Smooth muscle cell of the brain vasculature (primary cell): ENCODE measurements at regions not wholly inside any gene's neighbourhood (a gene's known extent, or its start where the extent isn't known, plus 50 kb on each side); places are given as distances from the start of the nearest gene placed in this dataset.

Experiments used
- DNase-seq: peaks from one replicate; pipeline ENCODE4 v3.0.0-alpha.2; 2012; ENCODE audit warnings: low read depth, low spot score

DNA sequence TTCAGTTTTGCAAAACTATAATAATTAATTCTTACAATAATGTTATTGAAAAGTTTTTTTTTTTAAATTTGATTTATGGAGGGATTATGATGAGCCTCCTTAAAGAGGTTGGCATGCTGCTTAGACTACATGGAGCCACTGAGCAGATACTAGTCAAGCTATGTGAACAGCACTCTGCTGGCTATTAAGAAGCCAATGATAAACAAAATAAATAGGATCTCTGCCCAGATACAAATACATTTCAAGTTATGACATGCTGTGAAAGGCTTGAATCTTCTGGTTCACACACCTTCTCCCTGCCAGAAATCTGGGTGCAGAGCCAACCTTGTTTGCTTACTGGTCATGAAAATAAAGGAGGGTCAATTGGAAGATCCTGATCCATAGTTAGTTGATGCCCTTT lies 107.4 kb upstream of the NAV3 start:
- no peak for DNase-seq

DNA sequence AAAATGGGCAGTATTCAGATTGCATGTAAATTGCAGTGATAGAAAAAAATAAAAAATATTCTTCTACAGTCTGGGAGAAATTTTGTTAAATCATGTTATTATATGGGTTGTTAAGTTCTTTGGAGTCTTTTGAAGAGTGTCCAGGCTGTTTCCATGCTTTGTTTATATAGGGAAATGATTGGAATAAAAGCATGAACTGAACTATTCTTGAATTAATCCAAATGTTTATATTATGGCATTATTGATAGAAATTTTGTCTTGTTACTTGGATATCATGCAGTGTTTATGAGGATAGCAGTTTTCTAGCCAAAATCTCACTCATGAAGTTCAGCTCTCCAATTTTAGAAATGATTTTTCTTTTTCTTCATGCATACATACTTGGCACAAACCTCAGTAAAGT lies 108.2 kb upstream of the NAV3 start:
- no peak for DNase-seq

DNA sequence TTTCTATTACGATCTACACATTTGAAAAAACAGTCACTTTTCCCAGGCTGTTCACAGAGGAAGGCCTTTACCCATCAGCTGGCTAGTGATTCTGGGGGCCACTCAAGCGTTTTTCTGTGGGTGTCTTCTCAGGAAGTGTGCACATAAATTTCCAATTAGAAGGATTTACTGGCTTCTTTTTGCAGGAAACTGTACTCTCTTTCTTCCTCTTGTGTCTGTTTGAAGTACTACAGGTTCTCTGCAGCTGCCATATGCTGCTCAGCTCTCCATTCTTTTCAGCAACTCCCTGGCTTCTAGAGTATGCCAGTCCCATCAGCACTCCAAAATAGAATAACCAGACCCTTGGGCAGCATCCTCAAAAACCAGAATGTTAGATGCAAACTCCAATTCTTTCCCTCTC lies 110.4 kb upstream of the NAV3 start:
- DNase-seq: no peak

DNA sequence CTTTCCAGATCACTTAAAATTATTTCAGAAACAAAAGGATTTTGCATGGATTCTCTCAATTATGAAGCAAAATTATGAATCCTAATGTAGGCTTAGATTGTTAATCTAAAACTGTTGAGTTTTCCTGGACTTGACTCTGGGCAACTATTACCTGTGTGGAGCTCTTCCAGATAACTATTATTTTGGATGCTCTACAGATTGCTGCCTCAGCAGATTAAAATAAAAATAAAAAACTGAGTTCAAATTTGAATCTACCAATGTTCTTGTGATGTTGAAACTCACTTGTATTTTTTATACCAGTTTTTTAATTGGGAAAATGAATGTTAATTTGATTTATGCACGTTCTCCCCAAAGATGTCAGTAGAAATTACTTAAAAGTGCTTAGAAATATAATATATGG lies 120.5 kb upstream of the NAV3 start:
- DNase-seq: no peak

DNA sequence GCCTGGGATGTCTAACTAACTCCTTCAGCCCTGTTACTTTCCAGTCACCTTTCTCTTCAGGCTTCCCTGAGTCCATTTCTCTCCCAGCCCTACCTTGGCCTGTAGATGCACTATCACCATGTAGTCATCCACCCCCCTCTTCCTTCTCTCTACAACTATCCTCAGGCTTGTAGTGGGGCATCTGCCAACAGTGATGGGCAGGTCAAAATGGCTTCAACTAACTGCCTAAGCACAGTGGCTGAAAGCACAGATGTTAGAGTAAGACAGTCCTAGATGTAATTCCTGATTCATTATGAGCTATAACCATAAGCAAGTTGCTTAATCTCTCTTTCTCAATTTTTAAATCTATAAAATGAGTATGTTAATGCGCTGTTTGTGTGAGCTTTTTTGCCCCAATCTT lies 133.6 kb upstream of the NAV3 start:
- DNase-seq: no peak

DNA sequence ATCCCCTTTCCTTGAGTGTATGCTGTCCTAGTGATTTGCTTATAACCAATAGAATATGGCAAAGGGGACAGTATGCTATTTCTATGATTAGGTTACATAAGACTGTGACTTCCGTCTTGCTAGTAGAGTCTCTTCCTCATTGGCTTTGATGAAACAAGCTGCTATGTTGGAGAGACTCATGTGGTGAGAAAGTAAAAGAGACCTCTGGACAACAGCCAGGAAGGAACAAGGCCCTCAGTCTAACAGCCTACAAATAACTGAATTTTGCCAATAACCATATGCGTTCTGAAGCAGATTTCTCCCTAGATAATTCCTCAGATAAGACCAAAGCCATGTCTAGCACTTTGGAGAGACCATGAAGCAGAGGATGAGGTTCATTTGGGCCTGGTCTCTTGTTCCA lies 134.5 kb upstream of the NAV3 start:
- DNase-seq: no peak

DNA sequence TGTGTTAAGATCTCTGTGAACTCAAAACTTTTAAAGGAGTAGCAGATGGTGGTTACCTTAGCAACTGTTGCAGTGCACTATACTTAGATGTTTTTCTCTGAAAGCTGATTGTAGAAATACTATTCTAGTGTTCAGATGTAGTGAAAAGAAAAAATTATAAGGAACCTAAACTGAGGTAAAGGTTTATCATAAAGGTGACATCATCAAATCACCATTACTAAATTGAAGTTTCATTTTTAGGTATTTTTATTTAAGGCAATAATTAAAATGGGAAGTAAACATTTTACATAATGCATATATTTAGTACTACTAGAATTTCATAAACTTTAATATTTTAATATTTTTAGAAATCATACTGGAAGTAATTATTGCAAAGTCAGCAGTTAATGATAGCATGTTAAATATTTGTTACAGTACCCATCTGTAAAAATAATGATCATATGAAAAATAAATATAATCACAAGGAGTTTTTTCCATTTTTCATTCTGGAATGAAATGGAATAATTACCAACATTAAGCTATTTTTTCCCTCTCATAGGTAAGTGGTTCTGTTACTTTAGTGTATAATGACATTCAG lies 141.1 kb upstream of the NAV3 start:
- no peak for DNase-seq

DNA sequence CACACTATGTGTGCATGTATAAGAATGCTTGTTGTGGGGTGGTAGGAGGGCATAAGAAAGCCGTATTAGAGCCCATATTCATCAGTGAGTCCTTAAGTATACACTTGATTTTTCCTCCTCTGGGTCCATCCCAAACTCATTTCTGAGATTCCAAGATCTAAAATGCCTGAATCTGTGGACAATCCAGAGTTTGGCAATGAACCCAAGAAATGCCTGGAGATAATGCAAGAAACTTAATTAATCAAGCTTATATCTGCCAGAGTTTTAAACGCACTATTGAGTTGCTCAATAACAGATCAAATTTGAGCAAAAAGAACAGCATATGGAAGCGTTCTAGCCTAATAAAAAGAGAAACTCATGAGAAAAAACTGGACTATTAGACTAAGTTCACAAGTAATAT lies 143.4 kb upstream of the NAV3 start:
- no peak for DNase-seq

DNA sequence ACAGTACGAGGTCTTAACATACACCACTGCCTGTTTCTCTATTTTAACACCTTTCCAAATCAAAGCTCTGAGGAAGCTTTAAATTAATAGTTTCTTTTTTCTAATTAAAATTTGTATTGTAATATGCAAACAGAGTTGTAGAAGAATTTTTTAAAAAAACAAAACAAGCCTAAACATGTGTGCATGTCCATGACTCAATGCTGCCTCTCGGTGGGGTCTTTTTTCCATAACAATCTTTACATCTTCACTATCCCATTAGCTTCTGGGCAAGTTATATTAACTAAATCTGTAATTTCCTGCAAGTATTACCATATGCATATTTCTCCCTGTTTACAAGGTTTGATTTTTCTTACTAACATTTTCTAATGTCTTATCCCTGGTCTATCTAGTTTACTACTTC lies 143.9 kb upstream of the NAV3 start:
- DNase-seq: no peak

DNA sequence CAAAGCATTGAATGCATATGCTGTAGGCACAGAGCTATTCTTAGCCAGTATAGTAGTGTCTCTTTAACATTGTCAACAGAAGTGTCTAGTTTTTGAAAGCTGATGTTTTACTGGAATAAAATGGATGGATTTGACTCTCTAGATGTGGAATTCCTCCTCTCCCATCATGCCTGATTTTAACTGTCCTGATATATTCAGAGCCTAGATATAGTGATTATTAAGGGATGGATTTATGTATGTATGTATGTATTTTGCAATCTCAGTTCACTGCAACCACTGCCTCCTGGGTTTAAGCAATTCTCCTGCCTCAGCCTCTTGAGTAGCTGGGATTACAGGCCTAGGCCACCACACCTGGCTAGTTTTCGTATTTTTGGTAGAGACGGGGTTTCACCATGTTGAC lies 144.8 kb upstream of the NAV3 start:
- no peak for DNase-seq

DNA sequence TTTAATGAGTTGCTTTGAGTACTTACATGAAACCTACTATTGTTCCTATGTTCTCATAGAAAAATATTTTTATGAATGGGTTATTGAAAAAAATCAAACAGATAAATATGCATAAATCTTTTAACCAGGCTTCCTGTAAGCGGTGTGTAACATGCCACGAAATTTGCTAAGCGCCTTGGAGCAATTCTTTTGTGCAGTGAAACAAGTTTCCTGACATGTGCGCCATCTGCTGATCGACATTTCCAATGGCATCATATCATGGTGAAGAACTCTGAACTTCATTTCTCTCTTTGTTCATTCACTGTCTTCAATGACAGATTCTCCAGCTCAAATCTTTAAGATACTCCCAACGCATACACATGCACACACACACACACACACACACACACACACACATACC lies 145.6 kb upstream of the NAV3 start:
- DNase-seq: peak; percentile 75

DNA sequence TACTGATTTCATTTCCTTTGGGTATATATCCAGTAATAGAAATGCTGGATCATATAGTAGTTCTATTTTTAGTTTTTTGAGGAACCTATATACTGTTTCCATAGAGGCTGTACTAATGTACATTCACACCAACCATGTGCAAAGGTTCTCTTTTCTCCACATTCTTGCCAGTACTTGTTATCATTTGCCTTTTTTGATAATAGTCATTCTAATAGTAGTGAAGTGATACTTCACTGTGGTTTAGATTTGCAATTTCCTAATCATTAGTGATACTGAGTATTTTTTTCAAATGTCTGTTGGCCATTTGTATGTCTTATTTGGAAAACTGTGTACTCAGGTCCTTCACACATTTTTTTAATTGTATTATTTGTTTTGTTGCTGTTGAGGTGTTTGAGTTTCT lies 148.2 kb upstream of the NAV3 start:
- no peak for DNase-seq

DNA sequence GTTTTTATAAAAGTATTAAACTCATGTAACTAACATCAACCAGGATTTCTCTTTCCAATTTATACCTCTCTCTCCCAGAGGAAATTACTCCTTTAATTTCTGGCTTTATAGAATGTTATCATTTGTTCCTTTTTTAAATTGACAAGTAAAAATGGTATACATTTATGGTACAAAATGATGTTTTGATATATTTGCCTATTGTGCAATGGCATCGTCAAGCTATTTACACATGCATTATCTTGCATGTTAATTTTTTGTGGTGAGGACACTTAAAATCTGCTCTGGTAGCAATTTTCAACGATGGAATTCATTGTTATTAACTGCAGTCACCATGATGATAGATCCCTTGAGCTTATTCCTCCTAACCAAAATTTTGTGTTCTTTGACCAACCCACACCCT lies 149.0 kb upstream of the NAV3 start:
- no peak for DNase-seq

DNA sequence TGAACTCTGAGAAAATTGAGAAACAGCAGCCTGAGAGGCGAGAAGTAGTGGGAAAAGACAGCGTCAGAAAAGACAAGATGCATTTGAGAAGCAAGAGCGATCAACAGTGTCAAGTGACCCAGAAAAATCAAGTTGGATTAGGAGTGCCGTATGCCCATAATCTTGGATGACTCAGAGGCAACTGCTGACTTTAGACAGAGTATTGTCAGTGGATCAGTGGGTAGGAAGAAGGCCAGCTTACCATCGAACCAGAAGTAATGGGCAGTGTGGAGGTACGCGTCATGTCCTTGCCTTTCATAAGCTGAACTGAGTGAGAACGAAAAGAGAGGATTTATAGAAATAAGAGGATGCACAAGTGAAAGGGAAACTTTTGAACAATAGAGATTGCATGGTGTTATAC lies 151.0 kb upstream of the NAV3 start:
- DNase-seq: no peak

DNA sequence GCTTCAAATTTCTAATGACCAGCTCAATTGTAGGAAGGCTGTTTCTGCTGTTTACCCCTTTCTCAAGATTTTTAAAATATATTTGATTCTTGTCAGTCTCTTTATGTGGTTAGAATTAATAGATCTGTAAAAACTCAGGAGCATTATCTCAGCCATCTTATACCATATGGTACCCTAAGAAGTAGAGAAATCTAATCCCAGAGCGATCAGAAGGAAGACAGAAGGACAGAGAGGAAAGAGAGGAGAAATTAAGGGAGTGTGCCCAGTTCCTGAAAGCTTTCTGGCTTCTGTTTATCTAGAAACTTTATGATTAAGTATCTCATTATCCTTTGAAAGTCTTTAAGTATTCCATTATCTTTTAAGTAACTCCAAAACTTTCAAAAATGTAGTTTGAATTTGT lies 152.1 kb upstream of the NAV3 start:
- no peak for DNase-seq

DNA sequence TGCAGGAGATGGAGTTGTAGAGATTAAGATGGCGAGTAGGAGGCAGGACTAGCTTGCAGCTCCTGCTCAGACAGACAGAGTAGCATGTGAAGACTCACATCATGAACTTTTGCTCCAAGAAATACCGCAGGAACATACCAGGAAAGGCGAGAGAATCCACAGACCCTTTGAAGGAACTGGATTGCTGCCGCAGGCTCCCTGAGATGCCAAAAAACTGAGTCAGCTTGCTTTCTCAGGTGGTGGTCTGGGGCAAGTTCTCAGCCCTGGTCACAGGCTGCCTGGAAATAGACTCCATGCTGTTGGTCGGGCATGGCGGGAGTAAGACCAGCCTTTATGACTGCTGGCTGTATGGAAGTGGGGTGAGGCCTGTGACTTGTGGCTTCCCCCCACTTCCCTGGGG lies 163.6 kb upstream of the NAV3 start:
- peak; percentile 97 for DNase-seq

DNA sequence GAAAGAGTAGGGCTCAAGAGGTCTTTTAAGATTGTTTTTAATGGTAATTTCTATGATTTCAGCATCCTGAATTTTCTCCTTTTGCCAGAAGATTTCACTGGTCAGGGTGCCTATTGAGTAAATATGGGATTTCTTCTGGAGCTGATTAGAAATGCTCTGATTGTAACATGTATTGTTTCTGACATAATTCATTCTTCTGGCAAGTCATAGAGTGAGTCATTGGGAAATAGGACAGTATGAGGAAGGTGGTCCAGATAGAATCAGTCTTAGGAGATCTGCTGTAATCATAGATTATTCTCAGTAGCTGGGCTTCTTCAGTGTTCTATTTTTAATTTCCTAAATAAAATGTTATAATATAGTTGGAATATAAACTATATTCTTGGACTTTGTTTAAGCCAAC lies 182.0 kb upstream of the NAV3 start:
- DNase-seq: no peak

DNA sequence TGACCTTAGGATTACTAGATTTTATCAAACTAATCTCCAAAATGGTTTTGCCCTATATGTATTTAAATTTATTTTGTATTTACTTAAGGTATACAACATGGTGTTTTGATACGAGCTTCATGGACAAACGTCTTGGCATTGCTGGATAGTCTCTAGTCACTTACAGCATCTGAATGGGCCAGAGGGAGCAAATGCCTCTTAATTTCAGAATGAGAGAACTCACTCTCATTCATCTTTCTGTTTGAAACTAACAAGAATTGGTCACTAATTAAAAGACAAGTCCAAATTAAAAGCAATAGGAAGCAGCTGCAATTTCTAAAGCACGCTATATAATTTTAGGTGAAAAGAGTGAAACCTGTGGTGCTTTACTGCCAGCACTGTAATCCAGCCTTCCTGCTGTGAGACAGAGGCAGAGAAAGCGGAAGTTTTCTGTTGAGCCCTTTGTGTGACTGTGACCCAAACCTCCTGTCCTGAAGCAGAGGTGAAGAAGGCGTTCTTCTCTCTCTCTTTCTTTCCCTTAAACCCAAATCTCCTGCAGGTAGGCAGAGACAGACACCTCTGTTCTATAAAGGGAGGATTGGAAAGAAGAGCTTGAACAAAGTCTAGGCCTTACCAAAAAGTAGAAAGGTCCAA lies 184.6 kb upstream of the NAV3 start:
- DNase-seq: no peak

DNA sequence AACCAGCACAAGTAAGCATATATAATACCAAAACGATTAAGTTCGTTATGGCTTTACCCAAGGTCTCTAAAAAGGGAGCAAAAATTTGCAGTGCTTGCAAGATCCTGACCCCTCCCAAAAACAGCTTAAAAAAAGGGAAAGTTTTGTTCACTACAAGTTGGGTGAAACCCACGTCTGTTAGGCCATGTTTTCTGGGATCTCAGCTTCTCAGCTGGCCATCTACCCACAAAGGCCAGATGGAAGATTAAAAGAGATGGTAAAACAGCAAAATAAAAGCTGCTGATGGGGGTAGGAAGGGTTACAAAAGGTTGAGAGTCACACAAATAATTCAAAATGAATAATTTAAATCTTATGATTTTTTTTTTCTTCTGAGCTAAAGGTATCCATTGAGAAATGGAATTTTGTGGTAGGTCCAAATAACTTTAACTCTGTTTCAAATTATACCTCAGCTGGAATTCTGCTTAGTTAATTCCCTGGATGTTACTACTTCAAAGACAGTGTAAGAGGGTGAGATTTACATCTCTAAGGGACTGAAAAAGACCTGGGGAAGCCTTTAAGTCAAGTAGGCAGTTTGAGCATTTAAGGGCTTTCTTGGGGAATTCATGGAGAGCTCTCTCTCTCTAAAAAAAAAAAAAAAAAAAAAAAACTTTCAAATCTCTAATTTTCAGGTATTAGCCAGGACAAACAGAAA lies 185.6 kb upstream of the NAV3 start:
- DNase-seq: no peak

DNA sequence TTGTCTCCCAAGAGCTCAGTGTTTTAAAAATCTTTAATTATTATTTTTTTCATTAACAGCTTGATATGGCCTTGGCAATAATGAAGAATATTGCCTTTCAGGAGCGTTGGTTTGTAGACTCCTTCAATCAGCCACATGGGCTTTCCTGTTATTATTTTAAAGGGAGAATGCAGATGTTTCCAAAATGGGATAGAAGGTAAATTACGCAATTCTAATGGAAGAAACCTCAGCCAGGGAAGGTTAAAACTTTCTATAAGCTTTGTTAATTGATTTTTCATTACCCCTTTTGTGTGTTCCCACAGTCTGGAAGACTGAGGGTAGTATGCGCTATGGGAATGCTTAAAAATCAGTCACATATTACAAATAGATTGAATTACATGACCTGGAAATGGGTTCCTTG lies 188.4 kb upstream of the NAV3 start:
- DNase-seq: no peak

DNA sequence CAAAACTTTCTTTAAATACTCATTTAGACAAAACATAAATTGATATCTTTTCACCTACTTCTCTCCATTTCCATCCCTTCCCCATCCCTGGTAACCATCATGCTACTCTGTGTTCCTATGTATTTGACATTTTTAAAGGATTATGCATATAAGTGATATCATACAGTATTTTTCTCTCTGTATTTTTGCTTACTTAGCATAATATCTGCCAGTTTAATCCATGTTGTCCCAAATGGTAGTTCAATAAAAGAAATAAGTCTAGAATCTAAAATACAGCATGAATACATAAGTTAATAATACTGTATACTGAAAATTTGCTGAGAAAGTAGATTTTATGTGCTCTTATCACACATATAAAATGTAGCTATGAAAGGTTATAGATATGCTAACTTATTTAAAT lies 190.3 kb upstream of the NAV3 start:
- DNase-seq: no peak

DNA sequence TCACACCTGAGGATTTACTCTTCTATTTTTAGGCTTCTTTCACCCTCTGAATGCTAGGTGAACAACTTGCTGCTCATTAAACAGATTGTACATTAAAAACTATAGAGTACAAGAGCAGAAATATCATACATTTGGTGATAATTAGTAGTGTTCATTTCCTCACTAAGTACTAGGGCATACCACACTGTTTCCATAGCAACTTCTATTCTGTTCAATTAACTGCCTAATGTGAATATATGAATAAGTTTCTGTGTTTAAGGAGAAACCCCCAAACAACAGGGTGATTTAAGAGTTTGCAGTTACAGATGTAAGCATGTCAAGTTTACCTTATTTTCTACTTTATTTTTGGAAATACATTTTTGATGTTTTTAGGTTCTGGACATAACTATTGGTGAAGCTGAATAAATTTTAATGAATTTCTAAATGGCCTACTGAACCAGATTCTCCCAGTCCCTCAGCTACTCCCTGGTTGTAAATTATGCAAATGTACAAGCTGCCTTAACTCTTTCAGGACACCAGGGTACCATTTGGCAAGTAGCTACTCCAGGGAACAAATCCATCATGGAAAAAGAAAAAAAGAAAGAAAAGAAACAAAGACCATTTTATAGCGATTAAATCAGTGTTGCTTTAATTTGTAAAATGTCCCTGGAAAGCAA lies 199.8 kb upstream of the NAV3 start:
- DNase-seq: no peak

DNA sequence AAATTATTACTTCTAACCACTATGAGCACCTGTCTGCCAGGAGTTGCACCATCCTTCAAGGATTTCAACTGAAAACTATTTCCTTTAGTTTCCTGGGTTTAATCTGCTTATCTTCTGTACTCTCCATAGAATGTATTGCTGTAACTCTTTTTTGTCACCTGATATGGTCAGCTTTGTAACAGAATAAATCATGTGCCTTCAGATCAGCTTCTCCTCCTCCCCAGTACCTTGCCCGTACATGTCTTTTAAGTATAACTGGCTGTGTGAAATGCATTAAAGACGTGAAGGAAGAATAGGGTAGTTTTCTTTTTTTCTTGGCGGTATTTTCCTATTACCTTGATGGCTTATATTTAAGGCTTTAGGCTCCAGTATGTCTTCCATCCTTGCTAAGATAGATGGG lies 200.3 kb upstream of the NAV3 start:
- no peak for DNase-seq
